HG03520 (cell line): ENCODE measurements at regions not wholly inside any gene's neighbourhood (a gene's known extent, or its start where the extent isn't known, plus 50 kb on each side); places are given as distances from the start of the nearest gene placed in this dataset.
"Not testable (repeated sequence)": the region's sequence is repeated elsewhere in the genome, so short reads cannot be mapped to it uniquely, and the experiment has no call there.

Experiments
- ATAC-seq: cut with Tn5 transposase; IDR thresholded peaks from one replicate; pipeline ENCODE4 v1.9.1; 2021; ENCODE audit warnings: mild to moderate bottlenecking, moderate library complexity; ENCODE audit not compliant: unreplicated experiment

- no peak for ATAC-seq
Measured at GRCh38 chr2:52510432-52510831, 1257.2 kb upstream of the CHAC2 start.

GRCh38 chr2:52502476-52502860 lies 1265.1 kb upstream of the CHAC2 start:
- no peak for ATAC-seq

- ATAC-seq = no peak
Measured at GRCh38 chr2:52501715-52502475, 1265.7 kb upstream of the CHAC2 start.

DNA sequence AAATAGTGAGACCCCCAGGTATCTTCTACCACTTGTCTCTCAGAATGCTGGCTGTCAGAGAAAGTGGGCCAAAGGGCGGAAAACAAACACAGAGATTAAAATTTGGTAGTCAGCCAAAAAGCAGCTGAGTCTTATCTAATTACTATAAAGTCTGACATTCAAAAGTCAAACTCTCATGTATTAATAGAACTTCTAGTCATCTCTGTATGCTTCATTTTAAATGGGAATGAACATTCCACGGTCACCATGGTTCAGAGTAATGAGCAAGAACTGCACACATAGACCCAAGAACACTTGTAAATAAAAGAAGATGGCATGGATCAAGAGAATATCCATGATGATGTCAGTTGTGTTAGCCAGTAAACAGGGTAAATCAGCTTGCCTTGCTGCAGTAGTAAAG lies 1267.0 kb upstream of the CHAC2 start:
- ATAC-seq = no peak

DNA sequence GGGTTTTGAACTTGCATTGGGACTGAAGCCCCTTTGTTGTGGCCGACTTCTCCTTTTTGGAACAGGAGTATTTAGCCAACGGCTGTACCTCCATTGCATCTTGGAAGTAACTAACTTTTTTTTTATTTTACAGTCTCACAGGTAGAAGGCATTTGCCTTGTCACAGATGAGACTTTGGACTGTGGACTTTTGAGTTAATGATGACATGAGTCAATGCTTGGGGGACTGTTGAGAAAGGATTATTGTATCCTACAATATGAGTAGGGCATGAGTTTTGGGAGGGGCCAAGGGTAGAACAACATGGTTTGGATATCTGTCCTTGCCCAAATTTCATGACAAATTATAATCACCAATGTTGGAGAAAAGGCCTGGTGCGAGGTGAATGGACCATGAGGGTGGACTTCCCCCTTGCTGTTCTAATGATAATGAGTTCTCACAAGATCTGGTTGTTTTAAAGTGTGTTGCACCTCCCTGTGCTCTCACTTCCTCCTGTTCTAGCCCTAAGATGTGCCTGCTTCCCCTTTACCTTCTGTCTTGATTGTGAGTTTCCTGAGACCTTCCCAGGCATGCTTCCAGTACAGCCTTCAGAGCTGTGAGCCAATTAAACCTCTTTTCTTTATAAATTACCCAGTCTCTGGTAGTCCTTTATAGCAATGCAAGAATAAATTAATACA lies 1269.4 kb upstream of the CHAC2 start:
- ATAC-seq = no peak

DNA sequence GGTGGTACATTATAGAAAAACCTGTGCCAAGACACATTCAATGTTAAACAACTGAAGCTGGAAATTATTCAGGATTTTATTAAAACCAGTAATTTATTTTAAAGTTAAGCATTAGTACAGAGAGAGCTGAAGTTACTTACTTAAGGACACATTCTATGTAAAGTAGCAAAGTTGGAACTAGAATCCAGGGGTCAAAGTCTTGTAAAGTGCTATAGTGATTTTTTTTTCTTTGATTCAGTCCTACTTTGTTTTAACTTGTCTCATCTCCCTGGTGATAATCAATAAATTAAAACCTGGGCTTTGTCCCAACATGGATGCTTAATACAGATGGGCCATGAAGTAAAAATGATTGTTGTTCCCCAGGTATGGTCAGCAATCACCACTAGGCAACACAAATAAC lies 1271.8 kb upstream of the CHAC2 start:
- no peak for ATAC-seq

DNA sequence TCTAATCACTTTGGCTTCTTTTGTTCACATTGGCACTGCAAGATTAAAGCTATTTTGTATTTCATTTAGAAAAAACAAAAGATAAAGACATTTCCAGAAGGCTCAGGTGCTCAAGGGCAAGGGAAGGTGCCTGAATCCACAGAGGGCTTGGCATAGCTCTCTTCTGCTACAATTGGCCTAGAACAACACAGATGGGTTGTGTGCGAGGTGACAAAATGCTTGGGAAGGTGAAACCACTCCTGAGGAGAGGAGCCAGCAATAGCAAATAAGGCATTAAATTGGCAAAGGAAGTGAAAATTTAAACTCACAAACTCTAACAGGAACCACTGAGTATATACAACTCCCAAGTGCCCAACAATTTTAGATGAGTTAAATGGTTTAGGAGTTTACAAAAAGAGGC lies 1290.4 kb upstream of the CHAC2 start:
- ATAC-seq = no peak

DNA sequence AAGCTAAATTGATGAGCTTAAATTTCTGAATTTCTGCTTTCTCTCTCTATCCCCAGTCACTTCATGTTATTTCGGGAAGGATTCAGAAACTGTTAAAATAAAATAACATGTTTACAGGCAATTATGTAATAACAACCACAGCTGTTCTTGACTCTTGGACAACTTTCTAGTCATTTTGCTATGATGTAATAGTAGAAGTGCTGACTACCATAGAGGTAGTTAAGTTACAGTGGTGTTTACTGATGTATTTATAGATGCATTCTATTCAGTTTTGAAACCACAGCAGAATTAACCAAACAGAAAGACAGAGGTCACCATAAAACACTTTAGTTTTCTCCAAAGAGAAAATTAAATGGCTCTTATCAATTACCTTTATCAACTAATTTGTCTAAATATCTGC lies 1292.0 kb upstream of the CHAC2 start:
- no peak for ATAC-seq

- no peak for ATAC-seq
Measured at GRCh38 chr2:52474091-52474490, 1293.5 kb upstream of the CHAC2 start.

DNA sequence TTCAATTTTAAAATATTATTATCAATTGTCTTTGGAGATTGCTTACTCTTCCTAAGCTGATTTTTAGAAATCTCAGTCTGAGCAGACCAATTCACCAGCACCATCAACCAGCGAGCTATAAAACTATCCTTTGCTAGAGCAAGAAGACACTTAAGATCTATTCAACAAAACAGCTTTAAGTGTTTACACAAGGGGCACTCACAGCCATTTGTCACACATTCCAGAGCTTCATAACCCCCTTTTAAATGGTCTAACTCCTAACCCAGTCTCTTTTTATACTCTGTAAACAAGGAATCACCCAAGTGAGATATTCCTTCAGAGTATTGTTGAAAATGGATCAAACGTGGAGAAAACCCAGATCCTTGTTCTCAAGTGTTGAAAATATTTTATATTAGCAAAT lies 1294.1 kb upstream of the CHAC2 start:
- ATAC-seq = no peak

DNA sequence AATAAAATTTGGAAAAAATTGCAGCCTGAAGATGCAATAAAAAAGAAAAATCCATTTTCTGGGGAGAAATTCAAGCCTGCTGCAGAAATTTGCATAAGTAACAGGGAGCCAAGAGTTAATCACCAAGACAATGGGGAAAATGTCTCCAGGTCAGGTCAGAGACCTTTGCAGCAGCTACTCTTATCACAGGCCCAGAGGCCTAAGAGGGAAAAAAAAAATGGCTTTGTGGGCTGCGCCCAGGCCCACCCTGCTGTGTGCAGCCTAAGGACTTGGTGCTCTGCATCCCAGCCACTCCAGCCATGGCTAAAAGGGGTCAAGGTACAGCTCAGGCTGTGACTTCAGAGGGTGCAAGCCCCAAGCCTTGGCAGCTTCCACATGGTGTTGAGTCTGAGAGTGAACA lies 1297.1 kb upstream of the CHAC2 start:
- not testable (repeated sequence) for ATAC-seq

- no peak for ATAC-seq
Measured at GRCh38 chr2:52467189-52467588, 1300.4 kb upstream of the CHAC2 start.

GRCh38 chr2:52465287-52465686 lies 1302.3 kb upstream of the CHAC2 start:
- ATAC-seq = no peak

DNA sequence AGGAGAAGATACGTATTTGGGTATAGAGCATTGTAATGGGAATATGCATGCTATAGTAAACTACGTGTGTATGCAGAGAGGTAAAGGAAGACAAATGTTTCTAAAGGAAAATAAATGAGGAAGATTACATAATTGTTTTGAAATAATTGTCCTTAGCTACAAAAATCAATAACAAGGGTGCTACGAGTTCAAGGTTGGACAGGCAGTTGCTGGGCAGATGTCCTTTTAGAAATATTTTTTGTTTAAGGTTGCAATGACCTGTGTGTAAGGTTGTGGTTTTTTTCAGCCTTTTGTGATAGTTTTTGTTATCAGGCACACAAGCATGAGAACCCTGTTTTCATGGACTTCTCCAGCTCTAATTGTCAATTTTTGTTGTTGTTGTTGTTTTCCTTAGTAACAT lies 1304.1 kb upstream of the CHAC2 start:
- ATAC-seq = no peak

DNA sequence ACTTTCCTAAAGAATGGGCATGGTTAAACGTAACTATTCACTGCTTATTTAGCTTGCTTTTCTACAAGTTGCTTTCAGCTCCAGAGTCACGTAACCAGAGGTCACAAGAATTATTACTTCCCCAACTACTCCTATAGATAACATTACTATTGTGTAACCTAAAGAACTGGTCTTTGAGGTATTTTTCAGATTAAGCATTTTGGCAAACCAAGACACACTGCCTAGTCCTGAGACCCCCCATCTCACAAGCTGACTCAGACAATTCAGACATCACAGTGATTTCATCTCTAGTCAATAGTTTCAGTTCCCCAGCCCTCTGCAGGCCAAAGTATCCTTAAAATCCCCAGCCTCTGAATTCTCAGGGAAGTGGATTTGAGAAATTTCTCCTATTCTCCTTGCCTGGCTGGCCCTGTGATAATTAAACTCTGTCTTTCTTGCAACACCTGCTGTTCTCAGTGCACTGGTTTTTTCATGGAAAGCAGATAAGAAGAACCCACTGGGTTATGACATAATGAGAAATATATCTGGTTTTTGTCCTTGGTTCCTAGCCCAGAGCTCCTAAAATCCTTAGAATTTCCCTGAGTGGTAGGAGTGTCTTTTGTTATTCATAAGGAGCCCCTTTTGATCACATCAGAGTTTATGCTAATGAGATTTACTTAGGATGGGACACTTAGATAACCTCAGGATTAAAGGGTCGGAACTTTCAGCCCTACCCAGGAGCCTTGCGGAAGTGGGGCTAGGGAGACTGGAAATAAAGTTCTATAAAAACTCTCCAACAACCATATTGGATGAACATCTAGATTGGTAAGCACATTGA lies 1310.8 kb upstream of the CHAC2 start:
- ATAC-seq = no peak

- no peak for ATAC-seq
Measured at GRCh38 chr2:52454962-52455361, 1312.6 kb upstream of the CHAC2 start.

- no peak for ATAC-seq
Measured at GRCh38 chr2:52452201-52452600, 1315.4 kb upstream of the CHAC2 start.

- ATAC-seq = no peak
Measured at GRCh38 chr2:52445686-52446085, 1321.9 kb upstream of the CHAC2 start.

- ATAC-seq = no peak
Measured at GRCh38 chr2:52431352-52431760, 1336.2 kb upstream of the CHAC2 start.

GRCh38 chr2:52429740-52430139 lies 1337.9 kb upstream of the CHAC2 start:
- no peak for ATAC-seq

- ATAC-seq = no peak
Measured at GRCh38 chr2:52429171-52429570, 1338.4 kb upstream of the CHAC2 start.

- ATAC-seq = no peak
Measured at GRCh38 chr2:52428224-52428623, 1339.4 kb upstream of the CHAC2 start.
